HG02798 (cell line): ENCODE measurements at regions not wholly inside any gene's neighbourhood (a gene's known extent, or its start where the extent isn't known, plus 50 kb on each side); places are given as distances from the start of the nearest gene placed in this dataset.

ENCODE experiments used
- ATAC-seq: cut with Tn5 transposase; IDR thresholded peaks from one replicate; pipeline ENCODE4 v1.9.1; 2021; ENCODE audit warnings: mild to moderate bottlenecking; ENCODE audit not compliant: unreplicated experiment, poor library complexity

- ATAC-seq = no peak
Measured at GRCh38 chrX:724256-724655, 93.7 kb downstream of the SHOX start.

GRCh38 chrX:723781-724180, 93.2 kb downstream of the SHOX start:
- no peak for ATAC-seq

- no peak for ATAC-seq
Measured at GRCh38 chrX:721354-721753, 90.8 kb downstream of the SHOX start.

DNA sequence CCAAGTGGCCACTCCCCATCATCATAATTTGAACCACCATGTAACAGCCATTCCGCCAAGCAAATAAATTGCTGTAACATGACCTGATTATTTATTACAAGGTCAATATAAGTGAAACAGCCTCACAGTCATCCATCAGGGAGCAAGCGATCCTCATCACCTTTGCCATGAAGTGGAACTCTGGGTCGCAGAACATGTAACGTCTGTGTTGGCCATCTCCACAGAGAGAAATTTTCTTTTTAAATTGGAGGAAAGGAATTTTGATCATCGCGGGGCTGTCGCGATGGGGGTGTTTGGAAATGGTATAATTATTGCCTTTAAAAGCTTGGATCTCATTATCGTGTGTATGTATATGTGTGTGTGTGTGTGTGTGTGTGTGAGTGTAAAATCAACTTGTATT, 90.2 kb downstream of the SHOX start:
- no peak for ATAC-seq

DNA sequence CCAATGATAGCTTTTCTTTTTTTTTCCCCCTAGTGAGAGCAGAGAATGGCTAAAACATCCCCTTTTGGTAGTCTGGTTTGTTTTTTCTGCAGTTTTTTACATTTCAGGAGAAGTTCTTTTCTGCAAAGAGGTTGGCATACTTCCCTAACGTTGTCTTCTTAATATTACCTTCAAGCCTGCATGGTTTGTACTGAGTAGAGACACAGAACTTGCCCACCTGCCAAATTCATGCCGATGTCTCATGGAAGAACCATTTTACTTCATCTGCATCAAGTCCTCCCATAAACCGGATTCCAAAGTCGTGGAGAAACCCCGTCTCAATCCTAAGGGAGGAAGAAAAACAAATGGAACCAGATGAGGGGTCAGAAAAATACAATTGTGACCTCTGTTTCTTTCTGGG, 89.7 kb downstream of the SHOX start:
- ATAC-seq = no peak

DNA sequence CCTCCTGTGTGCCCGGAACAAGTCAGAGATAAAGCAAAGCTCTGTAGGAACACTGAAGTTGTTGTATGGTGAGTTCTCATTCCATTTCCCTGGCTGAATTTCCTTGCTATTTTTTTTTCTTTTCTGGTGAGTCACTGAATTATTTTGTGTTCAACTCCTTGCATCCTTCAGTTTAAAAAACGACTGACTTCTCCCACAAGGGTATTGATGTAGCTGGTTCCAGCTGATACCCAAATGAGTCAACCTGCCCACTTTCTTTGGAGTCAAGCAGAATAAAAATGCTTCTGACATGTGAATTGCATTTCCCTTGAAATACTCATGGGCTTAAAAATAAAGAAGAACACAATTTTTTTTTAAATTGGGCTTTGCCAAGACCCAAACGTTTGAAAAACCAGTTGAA, 85.5 kb downstream of the SHOX start:
- no peak for ATAC-seq

DNA sequence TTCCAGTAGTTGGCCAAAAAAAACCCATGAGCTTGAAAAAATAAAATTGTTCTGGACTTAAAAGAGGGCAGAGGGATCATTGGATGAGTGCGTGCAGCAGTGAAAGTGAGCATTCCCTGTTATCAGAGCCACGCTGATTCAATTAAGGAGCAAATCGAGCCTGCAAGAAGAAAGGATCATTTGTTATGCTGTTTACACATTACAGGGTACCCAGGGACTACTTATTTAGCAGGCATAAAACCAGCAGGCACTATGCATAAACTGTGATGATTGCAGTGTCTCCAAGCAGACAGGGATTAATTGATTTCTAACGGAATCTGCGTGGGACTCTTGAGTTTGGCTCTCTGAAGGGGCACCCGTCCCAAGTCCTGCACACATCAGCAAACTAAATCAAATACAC, 83.5 kb downstream of the SHOX start:
- no peak for ATAC-seq
